DMS153 (cell line): ENCODE measurements at regions not wholly inside any gene's neighbourhood (a gene's known extent, or its start where the extent isn't known, plus 50 kb on each side); places are given as distances from the start of the nearest gene placed in this dataset.

Experiments
- DNase-seq: peaks from one replicate; lab custom pipeline; 2025; lab: John Stamatoyannopoulos, UW

DNA sequence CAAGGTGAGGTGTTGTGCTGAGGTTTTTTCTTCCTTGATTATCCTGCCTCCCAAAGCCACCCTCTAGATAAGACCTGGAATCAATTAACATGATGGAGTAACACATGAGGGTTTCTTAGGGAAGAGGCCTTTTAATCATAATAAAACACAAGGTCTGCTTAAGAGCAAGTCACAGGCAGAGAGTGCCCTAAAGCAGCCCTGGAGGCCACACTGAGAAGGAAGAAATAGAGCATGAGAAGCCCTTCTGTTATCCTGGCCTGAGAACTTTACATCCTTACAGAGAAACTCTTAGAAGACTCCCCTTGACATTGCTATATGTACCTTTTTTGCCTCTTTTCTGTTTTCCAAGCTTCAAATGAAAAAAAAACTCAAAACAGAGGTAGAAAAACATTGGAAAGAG, 132.3 kb downstream of the CEP57L1 start:
- DNase-seq: no peak

DNA sequence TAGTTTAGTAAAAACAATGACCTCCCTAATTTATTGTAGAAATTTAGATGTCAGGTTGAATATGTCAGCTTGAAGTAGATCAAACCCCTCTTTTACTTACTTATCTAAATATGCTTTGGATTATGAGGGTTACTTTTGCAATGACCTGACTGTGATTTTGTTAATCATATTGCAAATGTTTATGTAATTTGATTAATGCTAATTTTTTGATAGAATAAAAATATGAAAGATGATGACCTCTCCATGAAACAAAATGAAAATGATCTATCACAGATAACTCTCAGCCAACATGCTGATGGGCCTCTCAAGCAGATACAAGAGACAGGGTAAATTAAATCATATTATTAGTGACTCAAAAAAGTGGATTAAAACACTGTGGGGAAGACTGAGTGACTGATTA, 131.0 kb downstream of the CEP57L1 start:
- DNase-seq: no peak

DNA sequence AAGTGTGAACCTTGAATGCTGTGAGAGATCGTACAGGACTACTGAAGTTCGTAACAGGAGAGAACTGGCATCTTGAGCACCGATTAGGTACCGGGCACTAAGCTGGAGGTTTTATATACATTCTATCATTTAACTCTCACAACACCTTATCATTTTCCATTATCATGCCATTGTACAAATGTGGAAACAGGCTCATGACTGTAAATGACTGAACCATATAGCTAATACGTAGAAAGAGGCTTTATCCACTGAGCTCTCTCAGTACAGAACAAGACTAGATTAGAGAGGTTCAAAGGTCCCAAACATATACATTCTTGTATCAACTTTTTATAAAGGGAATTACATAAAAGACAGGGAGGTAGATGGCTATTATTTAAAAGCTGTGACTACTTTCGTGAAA, 130.6 kb downstream of the CEP57L1 start:
- DNase-seq: no peak

DNA sequence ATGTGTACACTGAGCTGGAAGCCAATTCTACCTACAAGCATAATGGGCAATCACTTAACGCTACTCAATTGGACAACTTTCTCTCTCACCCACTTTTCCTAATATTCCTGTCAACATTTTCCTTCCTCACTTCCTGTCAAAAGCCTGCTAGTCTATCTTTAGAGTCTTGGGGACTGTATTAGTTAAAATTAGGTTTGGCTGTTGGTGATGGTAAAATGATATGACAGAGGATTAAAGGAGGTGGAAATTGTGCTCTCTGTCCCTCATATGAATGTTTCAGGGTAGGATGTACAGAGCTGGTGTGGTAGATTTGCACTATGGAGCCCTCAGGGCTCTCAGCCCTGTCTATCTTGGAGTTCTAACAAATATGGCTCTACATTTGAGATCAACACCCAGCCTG, 129.7 kb downstream of the CEP57L1 start:
- no peak for DNase-seq

DNA sequence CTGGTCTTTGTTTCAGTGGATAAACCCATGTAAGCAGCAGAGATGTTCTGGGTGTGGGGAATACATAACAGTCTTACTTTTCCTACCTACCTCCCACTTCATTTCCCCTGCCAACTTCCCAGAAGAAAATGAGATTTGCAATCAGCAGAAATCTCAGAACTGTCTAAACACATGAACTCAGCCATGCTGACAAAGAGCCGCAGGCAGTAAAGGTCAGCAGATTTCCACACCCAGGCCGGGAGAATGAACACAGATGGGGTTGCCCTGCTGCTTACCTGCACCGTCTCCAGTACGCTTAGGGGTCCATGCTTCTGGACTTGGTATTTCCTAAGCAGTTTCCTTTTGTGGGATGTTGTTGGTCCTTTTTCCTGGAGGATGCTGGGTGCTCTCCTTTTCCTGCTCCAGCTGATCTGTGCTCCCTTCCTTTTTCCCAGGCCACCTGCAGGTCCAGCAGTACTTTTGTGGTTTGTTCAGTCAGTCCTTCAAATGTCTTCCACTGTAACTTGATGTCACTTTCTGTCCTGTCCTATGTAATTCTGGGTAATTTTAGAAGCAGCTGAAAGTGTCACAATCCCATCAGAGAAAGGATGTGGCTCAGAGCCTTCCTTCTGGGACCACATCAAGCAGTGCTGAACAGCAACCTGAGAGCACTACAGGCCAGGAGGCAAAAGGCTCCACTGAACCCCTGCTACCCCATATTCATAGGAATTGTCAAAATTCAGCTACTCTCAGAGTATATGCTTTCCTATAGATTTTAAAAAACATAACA, 129.0 kb downstream of the CEP57L1 start:
- DNase-seq: no peak

DNA sequence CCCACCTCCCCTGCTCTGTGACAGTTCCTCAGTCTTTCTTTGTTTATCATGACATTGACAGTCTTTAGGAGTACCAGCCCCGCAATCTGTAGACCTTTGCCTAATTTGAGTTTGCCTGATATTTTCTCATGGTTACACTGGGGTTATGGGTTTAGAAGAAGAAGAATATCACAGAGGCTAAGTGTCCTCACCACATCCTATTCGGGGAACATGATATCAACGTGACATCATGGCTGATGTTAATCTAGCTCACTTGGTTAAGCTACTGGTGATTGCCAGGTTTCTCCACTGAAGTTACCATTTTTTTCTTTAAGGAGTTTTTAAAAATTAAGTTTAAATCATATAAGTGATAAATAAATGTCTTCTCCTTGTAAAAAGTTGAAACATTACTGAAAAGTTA, 127.5 kb downstream of the CEP57L1 start:
- no peak for DNase-seq

DNA sequence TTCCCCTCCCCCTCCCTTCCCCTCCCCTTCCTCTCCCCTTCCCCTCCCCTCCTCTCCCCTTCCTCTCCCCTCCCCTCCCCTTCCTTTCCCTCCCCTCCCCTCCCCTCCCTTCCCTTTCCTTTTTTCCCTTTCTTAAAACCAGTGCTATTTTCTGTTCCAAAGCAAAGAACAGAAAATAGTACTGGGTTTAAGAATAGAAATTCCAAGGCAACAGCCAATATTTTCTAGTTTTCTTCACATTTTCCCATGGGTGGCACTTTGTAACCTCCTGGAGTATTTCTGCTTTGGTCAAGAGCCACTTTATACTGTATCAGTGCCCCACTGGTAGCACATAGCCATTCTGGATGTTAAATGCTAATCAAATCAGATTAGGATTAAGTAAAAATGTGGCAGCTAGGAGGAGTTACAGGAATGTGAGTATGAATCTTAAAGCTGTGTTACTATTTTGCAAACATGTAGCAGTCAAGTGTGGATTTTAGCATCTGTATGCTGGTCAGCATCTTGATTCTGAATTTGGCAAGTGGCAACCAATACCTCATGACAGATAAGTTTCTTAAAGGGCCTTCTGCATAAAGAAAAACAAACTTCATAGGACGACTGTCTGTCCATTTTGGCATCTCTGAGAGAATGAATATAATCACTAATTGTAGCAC, 126.4 kb downstream of the CEP57L1 start:
- no peak for DNase-seq
